ENCODE measurements at regions not wholly inside any gene's neighbourhood (a gene's known extent, or its start where the extent isn't known, plus 50 kb on each side); places are given as distances from the start of the nearest gene placed in this dataset.

DNA sequence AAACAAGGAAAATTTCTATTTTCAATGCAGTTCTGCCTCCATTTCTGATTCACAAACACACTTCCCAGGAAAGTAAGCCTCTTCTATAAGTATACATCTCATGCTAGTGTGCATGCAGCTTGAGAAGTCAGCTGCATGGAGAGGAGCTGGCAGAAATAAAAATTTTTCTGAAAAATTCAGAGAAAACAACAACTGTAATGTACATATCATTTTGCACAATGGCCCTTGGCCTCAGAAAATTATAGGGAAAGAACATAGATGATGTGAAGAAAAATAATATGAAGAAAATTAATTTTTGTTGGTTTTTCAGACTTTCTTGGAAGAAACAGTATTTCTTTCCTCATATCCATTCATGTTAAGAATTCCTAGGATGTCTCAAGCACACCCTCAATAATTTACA is 277.8 kb upstream of the ADRA1B start:
- H3K4me3 ChIP-seq (ENCODE audit: severe bottlenecking) = no peak overlapping the region
- no peak for ATAC-seq (ENCODE audit: low read depth)
- H3K27ac ChIP-seq (ENCODE audit: poor library complexity, severe bottlenecking) = no peak overlapping the region
- peaks cover 4% of the 10 kb centered on the region for H3K9me3 ChIP-seq (ENCODE audit: severe bottlenecking)
- H3K4me1 ChIP-seq (ENCODE audit: insufficient read depth, poor library complexity, severe bottlenecking) = no peaks in the 10 kb centered on the region
- no peak for DNase-seq (ENCODE audit: low spot score)
- no peaks in the 10 kb centered on the region for H3K36me3 ChIP-seq (ENCODE audit: low read depth)
- no peaks in the 10 kb centered on the region for H3K27me3 ChIP-seq (ENCODE audit: insufficient read depth, poor library complexity, severe bottlenecking)
- TF ChIP-seq, protein P1, sequence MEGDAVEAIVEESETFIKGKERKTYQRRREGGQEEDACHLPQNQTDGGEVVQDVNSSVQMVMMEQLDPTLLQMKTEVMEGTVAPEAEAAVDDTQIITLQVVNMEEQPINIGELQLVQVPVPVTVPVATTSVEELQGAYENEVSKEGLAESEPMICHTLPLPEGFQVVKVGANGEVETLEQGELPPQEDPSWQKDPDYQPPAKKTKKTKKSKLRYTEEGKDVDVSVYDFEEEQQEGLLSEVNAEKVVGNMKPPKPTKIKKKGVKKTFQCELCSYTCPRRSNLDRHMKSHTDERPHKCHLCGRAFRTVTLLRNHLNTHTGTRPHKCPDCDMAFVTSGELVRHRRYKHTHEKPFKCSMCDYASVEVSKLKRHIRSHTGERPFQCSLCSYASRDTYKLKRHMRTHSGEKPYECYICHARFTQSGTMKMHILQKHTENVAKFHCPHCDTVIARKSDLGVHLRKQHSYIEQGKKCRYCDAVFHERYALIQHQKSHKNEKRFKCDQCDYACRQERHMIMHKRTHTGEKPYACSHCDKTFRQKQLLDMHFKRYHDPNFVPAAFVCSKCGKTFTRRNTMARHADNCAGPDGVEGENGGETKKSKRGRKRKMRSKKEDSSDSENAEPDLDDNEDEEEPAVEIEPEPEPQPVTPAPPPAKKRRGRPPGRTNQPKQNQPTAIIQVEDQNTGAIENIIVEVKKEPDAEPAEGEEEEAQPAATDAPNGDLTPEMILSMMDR (IDR thresholded peaks at IDR 0.05; ENCODE audit: poor library complexity, severe bottlenecking) = no peak

DNA sequence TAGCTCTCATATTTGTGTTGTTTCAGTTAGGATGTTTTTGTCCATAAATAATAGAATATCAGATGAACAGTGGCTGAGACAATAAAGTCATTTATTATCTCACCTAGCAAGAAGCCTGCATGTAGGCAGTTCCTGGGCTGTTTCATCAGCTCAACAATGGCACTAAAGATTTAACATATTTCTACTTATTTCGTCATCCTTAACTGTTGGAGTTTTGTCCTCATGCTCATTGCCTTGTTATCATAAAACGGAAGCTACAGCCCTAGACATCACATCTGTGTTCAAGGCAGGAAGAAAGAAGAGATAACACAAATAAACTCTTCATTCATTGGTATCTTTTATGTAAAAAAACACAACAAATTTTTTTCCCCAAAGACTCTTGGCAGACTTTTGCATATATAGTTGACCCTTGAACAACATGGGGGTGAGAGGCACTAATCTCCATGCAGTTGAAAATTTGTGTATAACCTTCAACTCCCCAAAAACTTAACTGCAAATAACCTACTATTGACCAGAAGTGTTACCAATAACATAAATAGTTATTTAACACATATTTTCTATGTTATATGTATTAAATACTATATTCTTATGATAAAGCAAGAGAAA is 277.2 kb upstream of the ADRA1B start:
- TF ChIP-seq, protein P1 (IDR thresholded peaks at IDR 0.05; ENCODE audit: poor library complexity, severe bottlenecking) = no peak
- DNase-seq (ENCODE audit: low spot score) (no peak), ATAC-seq (ENCODE audit: low read depth) (no peak)
- H3K9me3 ChIP-seq (ENCODE audit: severe bottlenecking) = peaks cover 4% of the 10 kb centered on the region
- no peaks in the 10 kb centered on the region for H3K27me3 ChIP-seq (ENCODE audit: insufficient read depth, poor library complexity, severe bottlenecking)
- no peaks in the 10 kb centered on the region for H3K4me1 ChIP-seq (ENCODE audit: insufficient read depth, poor library complexity, severe bottlenecking)
- no peaks in the 10 kb centered on the region for H3K36me3 ChIP-seq (ENCODE audit: low read depth)
- H3K27ac ChIP-seq (ENCODE audit: poor library complexity, severe bottlenecking) = no peak overlapping the region
- H3K4me3 ChIP-seq (ENCODE audit: severe bottlenecking) = no peak overlapping the region

DNA sequence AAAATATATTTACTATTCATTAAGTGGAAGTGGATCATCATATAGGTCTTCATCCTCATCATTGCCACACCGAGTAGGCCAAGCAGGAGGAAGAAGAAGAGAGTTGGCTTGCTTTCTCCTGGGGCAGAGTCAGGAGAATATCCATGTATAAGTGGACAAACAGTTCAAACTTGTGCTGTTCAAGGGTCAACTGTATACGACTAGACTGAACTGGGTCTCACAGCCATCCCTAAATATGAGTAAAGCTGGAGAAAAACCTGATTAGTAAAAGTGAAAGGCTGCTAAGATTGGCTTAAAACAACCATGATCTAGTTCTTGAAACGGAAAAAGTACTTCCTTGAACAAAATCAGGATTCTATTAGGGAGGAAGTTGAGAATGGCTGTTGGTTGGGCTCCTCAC is 276.7 kb upstream of the ADRA1B start:
- Histone ChIP-seq H3K27me3 (ENCODE audit: insufficient read depth, poor library complexity, severe bottlenecking) (no peaks in the 10 kb centered on the region), H3K9me3 (ENCODE audit: severe bottlenecking) (peaks cover 4% of the 10 kb centered on the region), H3K27ac (ENCODE audit: poor library complexity, severe bottlenecking) (no peak overlapping the region), H3K4me3 (ENCODE audit: severe bottlenecking) (no peak overlapping the region), H3K36me3 (ENCODE audit: low read depth) (no peaks in the 10 kb centered on the region), H3K4me1 (ENCODE audit: insufficient read depth, poor library complexity, severe bottlenecking) (no peaks in the 10 kb centered on the region)
- TF ChIP-seq, protein P1 (IDR thresholded peaks at IDR 0.05; ENCODE audit: poor library complexity, severe bottlenecking) = no peak
- DNase-seq (ENCODE audit: low spot score) (no peak), ATAC-seq (ENCODE audit: low read depth) (no peak)

DNA sequence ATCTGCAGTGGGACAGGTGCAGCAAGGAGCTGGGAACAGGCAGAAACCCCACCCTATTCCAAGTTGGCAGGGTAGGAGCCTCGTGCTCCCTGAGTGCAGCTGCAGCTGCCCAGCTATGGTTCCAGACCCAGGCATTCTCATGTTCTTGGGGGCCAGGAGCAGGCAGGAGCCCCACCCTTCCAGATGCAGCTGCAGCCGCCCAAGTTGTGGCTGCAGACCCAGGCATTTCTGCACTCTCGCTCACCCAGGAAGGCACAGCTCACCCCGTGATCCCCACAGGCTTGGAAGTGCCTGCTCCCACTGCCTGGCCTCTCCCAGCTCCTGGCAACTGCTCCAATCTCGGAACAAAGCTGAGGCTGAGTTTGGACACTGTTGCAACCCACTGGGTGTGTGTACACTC is 275.8 kb upstream of the ADRA1B start:
- TF ChIP-seq, protein P1 (IDR thresholded peaks at IDR 0.05; ENCODE audit: poor library complexity, severe bottlenecking) = no peak
- ATAC-seq (ENCODE audit: low read depth) (no peak), DNase-seq (ENCODE audit: low spot score) (no peak)
- Histone ChIP-seq H3K36me3 (ENCODE audit: low read depth) (no peaks in the 10 kb centered on the region), H3K9me3 (ENCODE audit: severe bottlenecking) (peaks cover 4% of the 10 kb centered on the region), H3K27me3 (ENCODE audit: insufficient read depth, poor library complexity, severe bottlenecking) (no peaks in the 10 kb centered on the region), H3K27ac (ENCODE audit: poor library complexity, severe bottlenecking) (no peak overlapping the region), H3K4me1 (ENCODE audit: insufficient read depth, poor library complexity, severe bottlenecking) (no peaks in the 10 kb centered on the region), H3K4me3 (ENCODE audit: severe bottlenecking) (no peak overlapping the region)

DNA sequence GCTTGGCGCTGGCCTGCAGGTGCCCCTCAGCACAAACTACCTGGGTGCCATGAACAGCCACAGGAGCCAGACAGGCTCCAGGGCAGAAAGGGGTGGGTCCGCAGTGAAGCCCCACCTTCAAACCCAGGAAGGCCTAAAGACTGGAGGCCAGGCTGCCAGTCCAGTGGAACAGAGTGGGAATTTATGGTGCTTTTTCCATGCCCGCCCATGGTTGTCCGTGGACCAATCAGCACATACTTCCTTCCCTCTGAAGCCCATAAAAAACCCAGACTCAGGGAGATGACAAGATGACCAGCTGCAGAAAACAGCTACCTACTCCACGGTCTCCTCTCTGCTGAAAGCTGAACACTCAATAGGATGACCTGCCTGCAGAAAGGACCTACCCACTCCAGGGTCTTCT is 275.4 kb upstream of the ADRA1B start:
- Histone ChIP-seq H3K4me1 (ENCODE audit: insufficient read depth, poor library complexity, severe bottlenecking) (no peaks in the 10 kb centered on the region), H3K36me3 (ENCODE audit: low read depth) (no peaks in the 10 kb centered on the region), H3K27me3 (ENCODE audit: insufficient read depth, poor library complexity, severe bottlenecking) (no peaks in the 10 kb centered on the region), H3K4me3 (ENCODE audit: severe bottlenecking) (no peak overlapping the region), H3K27ac (ENCODE audit: poor library complexity, severe bottlenecking) (no peak overlapping the region), H3K9me3 (ENCODE audit: severe bottlenecking) (peaks cover 4% of the 10 kb centered on the region)
- no peak for ATAC-seq (ENCODE audit: low read depth)
- TF ChIP-seq, protein P1 (IDR thresholded peaks at IDR 0.05; ENCODE audit: poor library complexity, severe bottlenecking) = no peak
- no peak for DNase-seq (ENCODE audit: low spot score)
